SK-N-SH treated with all-trans-retinoic acid at 6 μM for 48 hours (cell line): ENCODE measurements at regions not wholly inside any gene's neighbourhood (a gene's known extent, or its start where the extent isn't known, plus 50 kb on each side); places are given as distances from the start of the nearest gene placed in this dataset.

Experiments
- CSRNP3 ChIP-seq: fragments of 250-450 bp; sonication (Bioruptor Pico); IDR thresholded peaks from 2 replicates; pipeline ENCODE4 v1.5.1; 2021; ENCODE audit warnings: mild to moderate bottlenecking, moderate library complexity
- GLIS3 ChIP-seq: fragments of 250-450 bp; sonication (Bioruptor Pico); IDR thresholded peaks from 2 replicates; pipeline ENCODE4 v1.5.0; 2020; ENCODE audit warnings: mild to moderate bottlenecking, moderate library complexity
- RARB ChIP-seq: fragments of 250-450 bp; sonication (Bioruptor Pico); IDR thresholded peaks from 2 replicates; pipeline ENCODE4 v1.8.0; 2021; ENCODE audit warnings: mild to moderate bottlenecking, moderate library complexity
- TSHZ2 ChIP-seq: fragments of 250-450 bp; sonication (Bioruptor Pico); IDR thresholded peaks from 2 replicates; pipeline ENCODE4 v1.5.0; 2020; ENCODE audit warnings: mild to moderate bottlenecking, moderate library complexity
- ZC3H10 ChIP-seq: fragments of 250-450 bp; sonication (Bioruptor Pico); IDR thresholded peaks from 2 replicates; pipeline ENCODE4 v1.5.1; 2021; ENCODE audit warnings: mild to moderate bottlenecking, moderate library complexity
- ZFP3 ChIP-seq: fragments of 250-450 bp; sonication (Bioruptor Pico); IDR thresholded peaks from 2 replicates; pipeline ENCODE4 v1.5.0; 2020; ENCODE audit warnings: mild to moderate bottlenecking, moderate library complexity
- ZNF565 ChIP-seq: fragments of 450-650 bp; formaldehyde crosslinking; conservative IDR thresholded peaks from 2 replicates; pipeline ENCODE4 v1.5.0; 2020; ENCODE audit warnings: low read depth, mild to moderate bottlenecking, moderate library complexity
- ZNF8 ChIP-seq: fragments of 450-650 bp; formaldehyde crosslinking; IDR thresholded peaks from 2 replicates; pipeline ENCODE4 v1.5.0; 2020; ENCODE audit warnings: mild to moderate bottlenecking, moderate library complexity
- TF ChIP-seq, protein P1 (sequence below): fragments of 250-450 bp; sonication (Bioruptor Pico); IDR thresholded peaks from 2 replicates; pipeline ENCODE4 v1.5.1; 2020; ENCODE audit warnings: low read depth, mild to moderate bottlenecking, moderate library complexity
- TF ChIP-seq, protein P2 (sequence below): fragments of 250-450 bp; sonication (Bioruptor Pico); IDR thresholded peaks from 2 replicates; pipeline ENCODE4 v1.8.0; 2020; ENCODE audit warnings: mild to moderate bottlenecking, moderate library complexity, borderline replicate concordance

DNA sequence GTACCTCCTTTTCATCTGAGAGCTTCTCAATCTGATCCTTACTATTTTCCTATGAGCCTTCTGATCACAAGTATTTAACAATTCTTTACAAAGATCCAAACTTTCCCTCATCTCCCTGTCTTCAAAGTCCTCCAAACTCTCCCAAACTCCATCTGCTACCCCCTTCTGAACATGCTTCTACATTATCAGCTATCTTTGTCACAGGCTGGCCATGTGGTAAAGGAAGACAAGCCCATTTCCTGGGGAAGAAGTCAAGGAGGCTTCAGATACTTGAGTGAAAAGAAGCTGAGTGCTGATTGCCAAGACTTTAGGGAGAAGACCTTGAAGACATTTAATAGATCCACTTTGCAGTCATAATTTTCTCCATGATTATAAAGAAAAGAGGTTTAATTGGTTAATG lies 231.4 kb downstream of the CWH43 start:
- TF ChIP-seq, protein P1, sequence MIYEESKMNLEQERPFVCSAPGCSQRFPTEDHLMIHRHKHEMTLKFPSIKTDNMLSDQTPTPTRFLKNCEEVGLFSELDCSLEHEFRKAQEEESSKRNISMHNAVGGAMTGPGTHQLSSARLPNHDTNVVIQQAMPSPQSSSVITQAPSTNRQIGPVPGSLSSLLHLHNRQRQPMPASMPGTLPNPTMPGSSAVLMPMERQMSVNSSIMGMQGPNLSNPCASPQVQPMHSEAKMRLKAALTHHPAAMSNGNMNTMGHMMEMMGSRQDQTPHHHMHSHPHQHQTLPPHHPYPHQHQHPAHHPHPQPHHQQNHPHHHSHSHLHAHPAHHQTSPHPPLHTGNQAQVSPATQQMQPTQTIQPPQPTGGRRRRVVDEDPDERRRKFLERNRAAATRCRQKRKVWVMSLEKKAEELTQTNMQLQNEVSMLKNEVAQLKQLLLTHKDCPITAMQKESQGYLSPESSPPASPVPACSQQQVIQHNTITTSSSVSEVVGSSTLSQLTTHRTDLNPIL (CRISPR knock-in tag), result no peak
- TF ChIP-seq GLIS3 (CRISPR knock-in tag), result no peak
- TF ChIP-seq TSHZ2 (CRISPR knock-in tag), result no peak
- TF ChIP-seq RARB (CRISPR knock-in tag), result no peak
- TF ChIP-seq ZFP3 (CRISPR knock-in tag), result no peak
- no peak for TF ChIP-seq ZC3H10 (CRISPR knock-in tag)
- TF ChIP-seq ZNF8 (CRISPR knock-in tag), result no peak
- TF ChIP-seq ZNF565 (CRISPR knock-in tag), result no peak
- no peak for TF ChIP-seq CSRNP3 (CRISPR knock-in tag)
- TF ChIP-seq, protein P2, sequence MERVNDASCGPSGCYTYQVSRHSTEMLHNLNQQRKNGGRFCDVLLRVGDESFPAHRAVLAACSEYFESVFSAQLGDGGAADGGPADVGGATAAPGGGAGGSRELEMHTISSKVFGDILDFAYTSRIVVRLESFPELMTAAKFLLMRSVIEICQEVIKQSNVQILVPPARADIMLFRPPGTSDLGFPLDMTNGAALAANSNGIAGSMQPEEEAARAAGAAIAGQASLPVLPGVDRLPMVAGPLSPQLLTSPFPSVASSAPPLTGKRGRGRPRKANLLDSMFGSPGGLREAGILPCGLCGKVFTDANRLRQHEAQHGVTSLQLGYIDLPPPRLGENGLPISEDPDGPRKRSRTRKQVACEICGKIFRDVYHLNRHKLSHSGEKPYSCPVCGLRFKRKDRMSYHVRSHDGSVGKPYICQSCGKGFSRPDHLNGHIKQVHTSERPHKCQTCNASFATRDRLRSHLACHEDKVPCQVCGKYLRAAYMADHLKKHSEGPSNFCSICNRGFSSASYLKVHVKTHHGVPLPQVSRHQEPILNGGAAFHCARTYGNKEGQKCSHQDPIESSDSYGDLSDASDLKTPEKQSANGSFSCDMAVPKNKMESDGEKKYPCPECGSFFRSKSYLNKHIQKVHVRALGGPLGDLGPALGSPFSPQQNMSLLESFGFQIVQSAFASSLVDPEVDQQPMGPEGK (CRISPR knock-in tag), result no peak
